GDM1 (cell line): ENCODE measurements at regions not wholly inside any gene's neighbourhood (a gene's known extent, or its start where the extent isn't known, plus 50 kb on each side); places are given as distances from the start of the nearest gene placed in this dataset.

ENCODE experiments used
- DNase-seq: peaks from one replicate; lab custom pipeline; 2025; lab: John Stamatoyannopoulos, UW

DNA sequence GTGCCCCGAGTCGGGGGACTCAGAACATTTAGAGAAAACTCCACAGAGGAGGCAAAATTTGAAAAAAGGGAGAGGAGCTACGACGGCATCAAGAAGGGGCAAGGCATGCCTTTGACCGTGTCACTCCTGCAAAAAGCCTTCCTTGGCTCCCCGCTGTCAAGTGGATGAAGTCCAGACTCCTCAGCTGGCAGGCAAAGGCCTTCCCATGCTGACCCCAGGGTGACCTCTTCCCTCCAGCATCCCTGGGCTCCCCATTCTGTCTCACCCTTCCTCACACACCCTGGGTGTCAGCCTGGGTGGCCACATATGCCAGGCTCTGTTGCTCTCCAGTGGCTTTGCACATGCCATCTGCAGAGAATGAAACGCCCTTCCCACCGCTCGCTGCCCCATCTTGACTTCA, 88.4 kb upstream of the ZMIZ1 start:
- DNase-seq = no peak

GRCh38 chr10:78980815-78981214, 88.0 kb upstream of the ZMIZ1 start:
- DNase-seq = no peak

GRCh38 chr10:78981257-78981969, 87.4 kb upstream of the ZMIZ1 start:
- no peak for DNase-seq

GRCh38 chr10:78981970-78982281, 86.8 kb upstream of the ZMIZ1 start:
- DNase-seq = no peak

- no peak for DNase-seq
Measured at GRCh38 chr10:78982726-78983125, 86.0 kb upstream of the ZMIZ1 start.

DNA sequence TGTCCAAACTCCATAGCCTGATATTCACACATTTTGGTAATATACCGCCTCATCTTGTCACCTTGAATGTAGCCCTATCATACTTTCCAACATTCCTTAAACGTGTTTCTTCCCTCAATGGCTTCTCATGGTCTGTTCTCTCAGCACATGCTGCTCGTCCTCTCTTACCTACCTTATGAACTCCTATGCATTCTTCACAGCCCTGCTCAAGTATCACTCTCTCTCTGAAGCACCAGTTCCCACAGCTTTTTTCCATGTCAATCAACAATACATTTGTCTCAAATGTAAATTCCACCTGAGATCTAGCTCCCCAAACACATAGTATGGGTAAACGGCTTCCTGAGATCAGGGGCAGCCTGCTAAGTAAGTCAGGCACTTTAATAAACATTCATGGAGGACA, 85.2 kb upstream of the ZMIZ1 start:
- DNase-seq = no peak

- no peak for DNase-seq
Measured at GRCh38 chr10:78985973-78986818, 82.6 kb upstream of the ZMIZ1 start.

GRCh38 chr10:78991187-78991586, 77.6 kb upstream of the ZMIZ1 start:
- DNase-seq = no peak

DNA sequence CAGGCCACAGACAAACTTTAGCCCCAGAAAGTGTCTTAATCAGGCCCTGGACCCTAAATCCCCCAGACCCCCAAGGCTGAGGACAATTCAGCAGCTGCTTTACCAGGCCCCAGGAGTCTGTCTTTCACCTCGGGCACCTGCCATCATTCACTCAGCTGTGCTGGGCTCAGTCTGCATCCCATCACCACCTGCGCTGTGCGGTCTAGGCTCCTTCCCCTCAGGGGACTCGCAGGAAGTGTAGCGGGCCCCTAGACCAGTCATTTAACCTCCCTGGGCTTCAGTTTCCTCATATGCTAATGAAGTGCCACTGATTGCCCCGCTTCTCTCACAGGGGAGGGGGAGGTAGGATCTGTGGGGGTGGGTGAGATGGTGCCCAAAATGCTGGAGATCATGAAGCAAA, 76.4 kb upstream of the ZMIZ1 start:
- DNase-seq = no peak

GRCh38 chr10:78993261-78993945, 75.4 kb upstream of the ZMIZ1 start:
- DNase-seq = no peak

- no peak for DNase-seq
Measured at GRCh38 chr10:78995987-78996791, 72.6 kb upstream of the ZMIZ1 start.

DNA sequence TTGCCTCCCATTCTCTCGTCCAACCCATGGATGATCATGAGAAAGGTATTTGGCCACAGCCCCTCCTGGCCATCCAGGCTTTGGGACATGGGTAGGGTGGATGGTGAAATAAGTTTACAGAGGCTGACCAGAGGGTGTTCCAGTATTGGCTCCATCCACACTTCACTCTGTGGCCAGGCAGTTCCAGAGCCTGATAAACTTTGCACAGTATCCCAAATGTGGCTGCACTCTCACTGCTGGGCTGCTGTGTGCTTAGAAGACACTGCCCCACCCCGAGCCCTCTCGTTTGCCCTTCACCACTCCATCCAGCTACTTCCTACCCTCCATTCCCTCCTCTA, 72.0 kb upstream of the ZMIZ1 start:
- no peak for DNase-seq

- DNase-seq = no peak
Measured at GRCh38 chr10:78997635-78998618, 70.8 kb upstream of the ZMIZ1 start.

DNA sequence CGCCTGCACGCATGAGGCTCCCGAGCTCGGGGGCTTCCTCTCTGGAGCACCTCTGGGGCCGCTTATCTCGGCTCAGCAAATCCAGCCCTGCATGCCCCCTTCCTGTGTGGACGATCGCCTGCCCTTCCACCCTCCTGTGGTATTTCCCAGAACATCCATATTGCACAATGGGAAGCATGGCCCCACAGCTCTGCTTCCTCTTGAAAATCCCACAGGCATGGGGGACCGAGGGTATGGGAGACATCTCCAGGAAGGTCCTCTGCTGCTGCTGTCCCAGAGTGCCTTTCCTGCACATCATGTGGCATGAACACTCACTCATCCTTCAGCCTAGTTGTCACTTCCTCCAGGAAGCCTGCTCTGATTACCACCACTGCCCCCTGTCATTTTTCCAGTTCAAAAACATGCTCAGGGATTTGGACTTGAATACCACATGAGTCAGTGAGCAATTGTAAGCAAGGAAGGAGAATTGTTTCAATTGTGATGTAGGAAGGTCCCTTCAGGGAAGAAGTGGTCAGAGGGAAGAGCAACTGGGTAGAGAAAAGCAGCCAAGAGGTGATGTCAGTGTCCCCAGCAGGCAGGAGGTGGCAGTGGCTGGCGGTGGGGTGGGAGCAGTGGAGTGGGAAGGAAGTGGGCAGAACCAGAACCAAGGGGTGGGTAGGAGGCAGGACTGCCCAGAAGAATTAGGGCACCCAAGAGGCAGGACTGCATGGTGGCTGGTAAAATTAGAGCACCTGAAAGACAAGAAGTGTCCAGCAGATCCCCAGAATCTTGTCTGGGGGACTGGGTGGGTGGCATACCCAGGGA, 67.5 kb upstream of the ZMIZ1 start:
- DNase-seq = no peak

DNA sequence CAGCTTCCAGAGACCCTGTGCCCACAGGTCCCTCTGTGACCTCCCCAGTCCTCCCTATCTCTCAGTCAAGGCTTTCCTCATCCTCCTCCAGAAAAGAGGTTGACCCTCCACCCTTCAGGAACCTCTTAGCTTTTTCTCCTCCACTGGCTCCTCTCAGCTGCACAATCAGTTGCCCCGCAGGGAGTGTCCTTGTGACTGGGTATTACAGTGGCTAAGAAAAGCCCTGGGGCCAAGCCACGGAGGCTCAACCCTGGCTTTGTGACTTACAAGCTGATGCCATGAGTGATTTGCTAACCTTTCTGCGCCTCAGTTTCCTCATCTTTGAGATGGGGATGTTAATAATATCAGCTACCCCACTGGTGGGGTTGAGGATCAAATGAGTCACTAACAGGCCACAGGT, 66.4 kb upstream of the ZMIZ1 start:
- DNase-seq = no peak

- no peak for DNase-seq
Measured at GRCh38 chr10:79003183-79004100, 65.3 kb upstream of the ZMIZ1 start.

DNA sequence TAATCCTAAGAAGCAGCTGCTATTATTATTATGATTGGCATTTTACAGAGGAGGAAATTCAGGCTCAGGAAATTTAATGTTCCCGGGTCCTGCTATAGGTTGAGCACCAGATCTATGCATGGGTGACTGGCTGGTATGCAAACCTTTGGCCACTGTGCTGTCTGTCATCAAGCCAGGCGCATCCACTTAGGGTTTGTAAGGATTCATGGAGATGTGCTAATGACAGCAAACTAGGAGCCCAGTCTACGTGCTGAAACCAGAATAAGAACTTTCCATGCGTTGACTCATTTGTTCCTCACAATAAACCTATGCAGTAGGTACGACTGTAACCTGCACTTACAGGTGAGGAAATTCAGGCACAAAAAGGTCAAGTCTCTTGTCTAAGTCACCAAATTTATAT, 64.5 kb upstream of the ZMIZ1 start:
- DNase-seq = no peak

DNA sequence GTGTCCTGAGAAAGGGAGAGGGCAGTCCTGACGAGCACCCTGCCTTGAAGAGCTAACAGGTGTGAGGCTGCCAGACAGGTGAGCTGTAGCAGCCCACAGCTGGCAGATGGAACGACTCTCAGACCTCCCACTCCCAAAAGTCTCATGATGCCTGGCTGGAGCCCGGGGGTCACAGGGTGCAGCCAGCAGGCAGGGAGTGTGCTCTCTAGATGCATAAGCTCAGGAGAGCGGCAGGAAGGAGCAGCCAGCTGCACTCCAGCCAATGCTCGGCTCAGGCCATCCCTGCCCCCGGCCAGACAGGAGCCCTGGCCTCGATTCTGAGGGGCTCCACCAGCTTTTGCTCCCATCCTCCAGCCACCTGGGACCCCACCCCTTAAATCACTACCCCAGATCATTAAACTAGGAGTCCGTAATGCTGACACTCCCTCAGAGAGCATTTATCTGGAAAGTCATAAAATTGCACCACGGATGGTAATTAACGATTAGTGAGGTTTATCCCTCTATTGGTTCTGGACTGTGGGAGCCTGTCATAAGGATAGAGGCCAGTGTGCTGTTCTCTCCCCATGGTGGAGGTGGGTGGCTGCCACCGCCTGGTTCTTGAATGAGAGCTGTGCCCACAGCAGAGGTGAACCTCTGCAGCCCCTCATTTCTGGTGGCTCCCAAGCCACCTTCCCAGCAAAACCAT, 63.5 kb upstream of the ZMIZ1 start:
- no peak for DNase-seq

- no peak for DNase-seq
Measured at GRCh38 chr10:79007018-79007417, 61.7 kb upstream of the ZMIZ1 start.
